ENCODE measurements at regions not wholly inside any gene's neighbourhood (a gene's known extent, or its start where the extent isn't known, plus 50 kb on each side); places are given as distances from the start of the nearest gene placed in this dataset.
"Not testable (repeated sequence)": the region's sequence is repeated elsewhere in the genome, so short reads cannot be mapped to it uniquely, and the experiment has no call there.

- DNase-seq: no peak
Observed at GRCh38 chr2:67878743-67879142, 184.1 kb downstream of the C1D start.

GRCh38 chr2:67879586-67880290 lies 183.1 kb downstream of the C1D start:
- no peak for DNase-seq

GRCh38 chr2:67880291-67880761 lies 182.5 kb downstream of the C1D start:
- no peak for DNase-seq

GRCh38 chr2:67881816-67882215 lies 181.0 kb downstream of the C1D start:
- no peak for DNase-seq

- no peak for DNase-seq
Observed at GRCh38 chr2:67883316-67884087, 179.3 kb downstream of the C1D start.

GRCh38 chr2:67888351-67889005 lies 174.3 kb downstream of the C1D start:
- DNase-seq: no peak

- no peak for DNase-seq
Observed at GRCh38 chr2:67889056-67889455, 173.7 kb downstream of the C1D start.

- no peak for DNase-seq
Observed at GRCh38 chr2:67891642-67892041, 171.2 kb downstream of the C1D start.

GRCh38 chr2:67892339-67892846 lies 170.4 kb downstream of the C1D start:
- no peak for DNase-seq

- no peak for DNase-seq
Observed at GRCh38 chr2:67895227-67895941, 167.4 kb downstream of the C1D start.

GRCh38 chr2:67896076-67896475 lies 166.7 kb downstream of the C1D start:
- DNase-seq: no peak

GRCh38 chr2:67896476-67896875 lies 166.3 kb downstream of the C1D start:
- no peak for DNase-seq

GRCh38 chr2:67898595-67898994 lies 164.2 kb downstream of the C1D start:
- DNase-seq: no peak

- DNase-seq: no peak
Observed at GRCh38 chr2:67899187-67899586, 163.6 kb downstream of the C1D start.

- DNase-seq: no peak
Observed at GRCh38 chr2:67900826-67901225, 162.0 kb downstream of the C1D start.

- no peak for DNase-seq
Observed at GRCh38 chr2:67904566-67904965, 158.2 kb downstream of the C1D start.

- no peak for DNase-seq
Observed at GRCh38 chr2:67904966-67905365, 157.8 kb downstream of the C1D start.

GRCh38 chr2:67906547-67906946 lies 156.3 kb downstream of the C1D start:
- not testable (repeated sequence) for DNase-seq

- DNase-seq: no peak
Observed at GRCh38 chr2:67917332-67918054, 145.3 kb downstream of the C1D start.

GRCh38 chr2:67918471-67918870 lies 144.3 kb downstream of the C1D start:
- no peak for DNase-seq

GRCh38 chr2:67919490-67919889 lies 143.3 kb downstream of the C1D start:
- no peak for DNase-seq

GRCh38 chr2:67922080-67922785 lies 140.6 kb downstream of the C1D start:
- DNase-seq: no peak
